Esophagus muscularis mucosa (tissue), 4 donors: ENCODE measurements at regions not wholly inside any gene's neighbourhood (a gene's known extent, or its start where the extent isn't known, plus 50 kb on each side); places are given as distances from the start of the nearest gene placed in this dataset.

Source experiments
- DNase-seq: peaks from one replicate; pipeline ENCODE4 v3.0.0-alpha.2; 2017; ENCODE audit errors: extremely low spot score
- H3K27ac ChIP-seq, 4 donors: fragments of 200-600 bp; sonication (generic); replicated peaks in 1 of 4; 1 replicate in 3 of 4; 2 replicates in 1 of 4; pipeline ENCODE4 v1.5.1; 2016 to 2019; ENCODE audit warnings: mild to moderate bottlenecking in 1 of 4
- H3K27me3 ChIP-seq, 4 donors: fragments of 200-600 bp; sonication (generic); one replicate each; pipeline versions ENCODE4 v1.5.1 to v1.6.0; 2016 to 2019
- H3K36me3 ChIP-seq, 4 donors: fragments of 200-600 bp; sonication (generic); one replicate each; pipeline ENCODE4 v1.5.1; 2016 to 2019
- H3K4me1 ChIP-seq, 4 donors: fragments of 200-600 bp; sonication (generic); one replicate each; pipeline ENCODE4 v1.5.1; 2016 to 2019
- H3K4me3 ChIP-seq, 4 donors: fragments of 200-600 bp; sonication (generic); 1 replicate in 2 of 4; 2 replicates in 2 of 4; pipeline ENCODE4 v1.5.1; 2016 to 2019; ENCODE audit warnings: mild to moderate bottlenecking in 4 of 4, moderate library complexity in 1 of 4
- H3K9me3 ChIP-seq, 4 donors: fragments of 200-600 bp; sonication (generic); 1 replicate in 3 of 4; 2 replicates in 1 of 4; pipeline ENCODE4 v1.5.1; 2016 to 2019
- EP300 ChIP-seq: sonication (generic); formaldehyde crosslinking; IDR thresholded peaks from one replicate; pipeline ENCODE4 v1.6.1; 2017; ENCODE audit warnings: antibody characterized with exemption
- POLR2A ChIP-seq: fragments of 450-650 bp; IDR thresholded peaks from one replicate; pipeline ENCODE4 v1.6.1; 2017; ENCODE audit warnings: antibody characterized with exemption, moderate library complexity, mild to moderate bottlenecking, low read depth
- POLR2AphosphoS5 ChIP-seq, 2 donors: sonication (generic); formaldehyde crosslinking; IDR thresholded peaks; one replicate each; pipeline ENCODE4 v1.6.1; 2017; ENCODE audit warnings: antibody characterized with exemption in 2 of 2
- WGBS: methylation state at CpG from one replicate; pipeline ENCODE4 v1.1.5; 2018; 5-methylcytosine and 5-hydroxymethylcytosine counted together
- intact Hi-C: fragments of 100-400 bp; cut with DNase I; formaldehyde crosslinking; loops from one replicate; pipeline ENCODE4 v1.15.1; 2023
- TF ChIP-seq, protein P1 (sequence below), 3 experiments: fragments of 200-600 bp in 2 of 3; fragments of 450-650 bp in 1 of 3; sonication (generic) in 2 of 3; IDR thresholded peaks; one replicate each; pipeline ENCODE4 v1.5.1; 2017 to 2019; ENCODE audit warnings: antibody characterized with exemption in 3 of 3, mild to moderate bottlenecking in 2 of 3, moderate library complexity in 1 of 3

DNA sequence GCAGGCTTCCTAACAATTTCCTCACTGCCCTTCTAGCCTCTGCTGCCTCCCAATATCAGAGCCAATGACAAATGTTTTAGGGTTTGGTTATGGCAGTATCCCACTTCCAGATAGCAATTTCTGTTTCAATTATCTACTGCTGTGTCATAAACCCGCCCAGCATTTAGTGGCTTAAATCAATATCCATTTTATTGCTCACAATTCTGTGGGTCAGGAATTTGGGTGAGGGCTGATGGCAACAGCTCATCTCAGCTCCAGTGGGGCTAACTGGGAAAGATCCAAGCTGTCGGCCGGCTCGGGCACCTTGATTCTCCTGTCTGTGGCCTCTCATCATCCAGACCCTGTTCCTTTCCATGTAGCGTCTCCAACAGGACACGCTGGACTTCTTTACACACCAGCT is 85.3 kb upstream of the GOLGA8J start:
- 95% methylated on average over 6 of the region's 6 CpGs for WGBS
- Histone ChIP-seq H3K27ac (no peak overlapping the region), H3K9me3 (no peaks in the 10 kb centered on the region), H3K36me3 (no peaks in the 10 kb centered on the region), H3K27me3 (no peaks in the 10 kb centered on the region), H3K4me3 (no peak overlapping the region), H3K4me1 (no peaks in the 10 kb centered on the region)
- intact Hi-C loops = no loop called here
- TF ChIP-seq, protein P1, sequence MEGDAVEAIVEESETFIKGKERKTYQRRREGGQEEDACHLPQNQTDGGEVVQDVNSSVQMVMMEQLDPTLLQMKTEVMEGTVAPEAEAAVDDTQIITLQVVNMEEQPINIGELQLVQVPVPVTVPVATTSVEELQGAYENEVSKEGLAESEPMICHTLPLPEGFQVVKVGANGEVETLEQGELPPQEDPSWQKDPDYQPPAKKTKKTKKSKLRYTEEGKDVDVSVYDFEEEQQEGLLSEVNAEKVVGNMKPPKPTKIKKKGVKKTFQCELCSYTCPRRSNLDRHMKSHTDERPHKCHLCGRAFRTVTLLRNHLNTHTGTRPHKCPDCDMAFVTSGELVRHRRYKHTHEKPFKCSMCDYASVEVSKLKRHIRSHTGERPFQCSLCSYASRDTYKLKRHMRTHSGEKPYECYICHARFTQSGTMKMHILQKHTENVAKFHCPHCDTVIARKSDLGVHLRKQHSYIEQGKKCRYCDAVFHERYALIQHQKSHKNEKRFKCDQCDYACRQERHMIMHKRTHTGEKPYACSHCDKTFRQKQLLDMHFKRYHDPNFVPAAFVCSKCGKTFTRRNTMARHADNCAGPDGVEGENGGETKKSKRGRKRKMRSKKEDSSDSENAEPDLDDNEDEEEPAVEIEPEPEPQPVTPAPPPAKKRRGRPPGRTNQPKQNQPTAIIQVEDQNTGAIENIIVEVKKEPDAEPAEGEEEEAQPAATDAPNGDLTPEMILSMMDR (IDR thresholded peaks at IDR 0.05) = no peak
- TF ChIP-seq POLR2AphosphoS5 (IDR thresholded peaks at IDR 0.05) = no peak
- TF ChIP-seq POLR2A = no peak
- TF ChIP-seq EP300 = no peak
- DNase-seq = no peak

DNA sequence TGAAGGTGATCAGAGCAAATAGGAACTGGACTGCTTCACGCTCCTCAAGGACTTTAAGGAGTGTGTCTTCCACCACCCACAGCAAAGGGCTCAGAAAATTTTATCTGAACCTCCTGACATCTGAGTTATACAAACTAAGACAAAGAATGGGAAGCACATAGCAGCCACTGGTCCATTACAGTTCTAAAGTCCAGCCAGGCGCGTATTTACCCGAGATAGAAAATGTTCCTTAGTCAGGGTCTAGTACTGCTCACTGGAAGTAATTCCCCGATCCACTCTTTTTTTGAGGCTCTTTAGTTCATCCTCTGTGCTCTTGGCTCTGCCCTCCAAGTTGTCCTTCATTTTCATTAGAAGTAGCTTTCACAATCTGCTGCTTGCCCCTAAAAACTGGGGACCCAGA is 88.5 kb upstream of the GOLGA8J start:
- Histone ChIP-seq H3K27ac (no peak overlapping the region), H3K4me1 (no peaks in the 10 kb centered on the region), H3K4me3 (no peak overlapping the region), H3K36me3 (no peaks in the 10 kb centered on the region), H3K9me3 (no peaks in the 10 kb centered on the region), H3K27me3 (no peaks in the 10 kb centered on the region)
- intact Hi-C loops = no loop called here
- DNase-seq = no peak
- 92% methylated on average over 5 of the region's 5 CpGs for WGBS
- TF ChIP-seq, protein P1 (IDR thresholded peaks at IDR 0.05) = no peak
- TF ChIP-seq POLR2A (no peak), EP300 (no peak), POLR2AphosphoS5 (IDR thresholded peaks at IDR 0.05) (no peak)

DNA sequence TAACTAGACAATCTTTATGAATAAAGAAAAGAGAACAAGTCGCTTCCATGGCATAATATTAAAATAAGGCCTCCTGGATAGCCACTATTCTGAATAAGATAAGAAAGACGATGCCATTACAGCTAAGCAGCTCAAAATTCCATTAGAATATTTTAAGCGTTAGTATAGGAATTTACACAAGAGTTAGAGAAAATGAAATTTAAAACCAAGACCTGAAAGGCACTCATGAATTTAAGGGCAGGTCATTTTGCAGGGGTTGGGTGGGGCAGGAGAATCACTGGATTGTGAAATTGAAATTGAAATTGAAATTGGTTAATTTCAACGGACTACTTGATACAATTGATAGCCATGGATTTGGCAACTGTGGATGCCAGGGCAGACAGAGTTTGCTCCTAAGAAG is 91.8 kb upstream of the GOLGA8J start:
- Histone ChIP-seq H3K27ac (no peak overlapping the region), H3K9me3 (no peaks in the 10 kb centered on the region), H3K36me3 (no peaks in the 10 kb centered on the region), H3K27me3 (no peaks in the 10 kb centered on the region), H3K4me3 (no peak overlapping the region), H3K4me1 (no peaks in the 10 kb centered on the region)
- no peak for TF ChIP-seq POLR2AphosphoS5 (IDR thresholded peaks at IDR 0.05)
- TF ChIP-seq, protein P1 (IDR thresholded peaks at IDR 0.05) = no peak
- TF ChIP-seq POLR2A = no peak
- TF ChIP-seq EP300 = no peak
- 86% methylated on average over 4 of the region's 4 CpGs for WGBS
- intact Hi-C loops = no loop called here
- no peak for DNase-seq

DNA sequence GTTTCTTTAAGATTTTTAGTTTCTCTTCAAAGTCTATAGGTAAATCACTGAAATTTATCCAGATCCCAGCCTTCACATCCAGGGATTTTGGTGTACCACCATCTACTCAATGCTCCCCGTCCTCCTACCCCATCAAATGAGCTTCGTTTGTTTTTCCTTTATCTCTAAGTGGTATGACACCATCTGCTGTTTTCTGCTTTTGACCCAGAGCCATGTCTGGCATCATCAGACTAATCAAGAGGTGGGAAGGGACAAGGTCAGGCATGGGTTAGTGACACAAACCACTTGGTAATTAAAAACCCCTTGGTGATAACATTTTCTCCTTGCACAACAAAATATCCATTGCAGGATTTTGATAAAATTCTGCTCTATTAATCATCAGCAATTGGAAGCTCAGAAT is 92.7 kb upstream of the GOLGA8J start:
- no peaks in the 10 kb centered on the region for H3K9me3 ChIP-seq
- intact Hi-C loops = no loop called here
- DNase-seq = no peak
- H3K27me3 ChIP-seq = peaks cover 0 to 6% (median 0%) of the 10 kb centered on the region in 4 donors
- no peaks in the 10 kb centered on the region for H3K4me1 ChIP-seq
- no peaks in the 10 kb centered on the region for H3K36me3 ChIP-seq
- WGBS = 65% methylated on average over 2 of the region's 2 CpGs
- TF ChIP-seq, protein P1 (IDR thresholded peaks at IDR 0.05) = no peak
- TF ChIP-seq POLR2A (no peak), POLR2AphosphoS5 (IDR thresholded peaks at IDR 0.05) (no peak), EP300 (no peak)
- H3K27ac ChIP-seq = no peak overlapping the region
- H3K4me3 ChIP-seq = no peak overlapping the region

DNA sequence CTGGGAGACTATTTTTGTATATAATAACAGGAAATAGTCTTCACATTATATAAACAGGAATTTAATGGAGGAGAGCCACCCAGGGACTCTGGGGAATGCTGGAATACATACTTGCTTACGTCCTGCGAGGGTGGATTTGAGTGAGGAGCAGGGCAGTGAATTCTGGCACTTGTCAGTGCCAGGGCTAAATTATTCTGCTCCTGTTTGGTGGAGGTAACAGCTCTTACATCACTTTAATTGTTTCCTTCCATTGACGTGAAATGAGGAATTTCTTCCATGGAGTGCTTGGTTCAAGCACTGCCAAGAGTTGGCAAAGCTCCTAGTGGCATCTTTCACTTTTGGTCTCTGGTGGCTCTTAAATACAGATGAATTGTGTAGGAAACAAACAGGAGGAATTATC is 94.1 kb upstream of the GOLGA8J start:
- no peaks in the 10 kb centered on the region for H3K36me3 ChIP-seq
- no peaks in the 10 kb centered on the region for H3K4me1 ChIP-seq
- H3K27me3 ChIP-seq = peaks cover 0 to 13% (median 0%) of the 10 kb centered on the region in 4 donors
- 45% methylated on average over 3 of the region's 3 CpGs for WGBS
- intact Hi-C loops = no loop called here
- no peak for TF ChIP-seq POLR2A
- H3K9me3 ChIP-seq = no peaks in the 10 kb centered on the region
- no peak overlapping the region for H3K4me3 ChIP-seq
- no peak for DNase-seq
- no peak overlapping the region for H3K27ac ChIP-seq
